GM12878 (cell line): ENCODE measurements at regions not wholly inside any gene's neighbourhood (a gene's known extent, or its start where the extent isn't known, plus 50 kb on each side); places are given as distances from the start of the nearest gene placed in this dataset.

Source experiments
- ATAC-seq: fragments of 200-7000 bp; cut with Tn5 transposase; 3 replicates; pipeline ENCODE4 v1.9.1; 2020; ENCODE audit warnings: mild to moderate bottlenecking, moderate library complexity
- BruUV-seq: library from RNA; stranded (reverse); fragments of 400-500 nt; replicated peaks from 2 replicates; lab custom pipeline; 2021; lab: Mats Ljungman, UMichigan
- CTCF ChIA-PET: fragments of 300-600 bp; sonication (Branson Sonifier 250); formaldehyde crosslinking; extraction: SDS; loops from one replicate; lab custom pipeline; 2021; ENCODE audit warnings: inconsistent platforms; lab: Yijun Ruan, JAX
- POLR2A ChIA-PET: fragments of 350-600 bp; formaldehyde crosslinking; extraction: SDS; loops from one replicate; lab custom pipeline; 2021; ENCODE audit warnings: inconsistent platforms; lab: Charles Lee
- RAD21 ChIA-PET: fragments of 300-600 bp; sonication (Branson Sonifier 250); formaldehyde crosslinking; loops from one replicate; lab custom pipeline; 2023; ENCODE audit warnings: antibody characterized with exemption; ENCODE audit not compliant: unreplicated experiment; lab: Charles Lee
- SMC1A ChIA-PET: fragments of 300-600 bp; sonication (Branson Sonifier 250); formaldehyde crosslinking; loops from one replicate; lab custom pipeline; 2023; ENCODE audit not compliant: unreplicated experiment, uncharacterized antibody; lab: Charles Lee
- DNase-seq: peaks from one replicate; pipeline ENCODE4 v3.0.0-alpha.2; 2011; ENCODE audit warnings: low read depth, low spot score
- FAIRE-seq: peaks from 3 replicates; lab custom pipeline; 2011; peaks lifted over from hg19 to GRCh38; lab: Jason Lieb, UNC
- H2AFZ ChIP-seq: 2 replicates; pipeline ENCODE4 v1.6.0; 2011; ENCODE audit warnings: low read depth, low read length, control low read depth; ENCODE audit not compliant: control insufficient read depth
- H3K27ac ChIP-seq: 2 replicates; pipeline ENCODE4 v1.5.1; 2011; ENCODE audit warnings: control low read depth; ENCODE audit not compliant: control insufficient read depth, insufficient read depth
- H3K27me3 ChIP-seq, 2 experiments: replicated peaks in 1 of 2; 2 replicates each; pipeline versions ENCODE4 v1.6.0 to v1.6.1; 2011; ENCODE audit warnings: low read length in 1 of 2; ENCODE audit not compliant: control insufficient read depth in 2 of 2, insufficient read depth in 2 of 2
- H3K36me3 ChIP-seq, 2 experiments: 2 replicates each; pipeline ENCODE4 v1.5.1; 2011; ENCODE audit warnings: low read length in 1 of 2; ENCODE audit not compliant: control insufficient read depth in 2 of 2, insufficient read depth in 2 of 2
- H3K4me1 ChIP-seq: 2 replicates; pipeline ENCODE4 v1.6.1; 2011; ENCODE audit warnings: mild to moderate bottlenecking, low read length, moderate library complexity, mixed read lengths; ENCODE audit not compliant: control insufficient read depth, insufficient read depth
- H3K4me2 ChIP-seq: 2 replicates; pipeline ENCODE4 v1.6.0; 2011; ENCODE audit warnings: control low read depth; ENCODE audit not compliant: control insufficient read depth, insufficient read depth
- H3K4me3 ChIP-seq: fragments of 200-600 bp; sonication (generic); 2 replicates; pipeline ENCODE4 v1.5.1; 2016
- H3K79me2 ChIP-seq: 2 replicates; pipeline ENCODE4 v1.6.0; 2011; ENCODE audit warnings: low read length; ENCODE audit not compliant: control insufficient read depth, insufficient read depth
- H3K9ac ChIP-seq: 2 replicates; pipeline ENCODE4 v1.8.0; 2011; ENCODE audit warnings: low read length, control low read depth, mixed read lengths; ENCODE audit not compliant: control insufficient read depth, insufficient read depth
- H3K9me3 ChIP-seq: replicated peaks from 3 replicates; pipeline ENCODE4 v1.5.1; 2011; ENCODE audit warnings: mild to moderate bottlenecking, low read length; ENCODE audit not compliant: control insufficient read depth, insufficient read depth
- H4K20me1 ChIP-seq: 2 replicates; pipeline ENCODE4 v1.6.0; 2011; ENCODE audit not compliant: control insufficient read depth, insufficient read depth
- CBX5 ChIP-seq: sonication (generic); IDR thresholded peaks from 2 replicates; pipeline ENCODE4 v1.6.1; 2016; ENCODE audit warnings: low read depth, moderate library complexity, mild to moderate bottlenecking, inconsistent platforms
- HDGF ChIP-seq: fragments of 450-650 bp; IDR thresholded peaks from 2 replicates; pipeline ENCODE4 v1.6.1; 2016; ENCODE audit warnings: antibody characterized with exemption
- RAD51 ChIP-seq: fragments of 450-650 bp; IDR thresholded peaks from 2 replicates; pipeline ENCODE4 v1.6.1; 2016; ENCODE audit warnings: moderate library complexity, mild to moderate bottlenecking, inconsistent platforms
- RFX5 ChIP-seq: IDR thresholded peaks from 2 replicates; pipeline ENCODE4 v1.6.1; 2011; ENCODE audit warnings: low read depth, low read length, improper control_type of control experiment
- WGBS: methylation state at CpG from one replicate; pipeline ENCODE4 v1.1.6; 2016; ENCODE audit warnings: low lambda C conversion rate; ENCODE audit not compliant: insufficient replicate concordance, insufficient coverage; ENCODE audit errors: missing lambda C conversion rate; 5-methylcytosine and 5-hydroxymethylcytosine counted together
- in situ Hi-C: fragments of 300-500 bp; cut with MboI; formaldehyde crosslinking; loops from 9 replicates; pipeline ENCODE4 v1.14.3; 2018; ENCODE audit warnings: mixed read lengths
- intact Hi-C: fragments of 100-400 bp; cut with micrococcal nuclease; formaldehyde crosslinking; loops from one replicate; pipeline ENCODE4 v1.14.2; 2022; ENCODE audit not compliant: unreplicated experiment
- TF ChIP-seq, protein P1 (sequence below): fragments of 150-350 bp; IDR thresholded peaks from 2 replicates; pipeline ENCODE4 v1.6.1; 2014; ENCODE audit warnings: mild to moderate bottlenecking, low read depth, low read length

DNA sequence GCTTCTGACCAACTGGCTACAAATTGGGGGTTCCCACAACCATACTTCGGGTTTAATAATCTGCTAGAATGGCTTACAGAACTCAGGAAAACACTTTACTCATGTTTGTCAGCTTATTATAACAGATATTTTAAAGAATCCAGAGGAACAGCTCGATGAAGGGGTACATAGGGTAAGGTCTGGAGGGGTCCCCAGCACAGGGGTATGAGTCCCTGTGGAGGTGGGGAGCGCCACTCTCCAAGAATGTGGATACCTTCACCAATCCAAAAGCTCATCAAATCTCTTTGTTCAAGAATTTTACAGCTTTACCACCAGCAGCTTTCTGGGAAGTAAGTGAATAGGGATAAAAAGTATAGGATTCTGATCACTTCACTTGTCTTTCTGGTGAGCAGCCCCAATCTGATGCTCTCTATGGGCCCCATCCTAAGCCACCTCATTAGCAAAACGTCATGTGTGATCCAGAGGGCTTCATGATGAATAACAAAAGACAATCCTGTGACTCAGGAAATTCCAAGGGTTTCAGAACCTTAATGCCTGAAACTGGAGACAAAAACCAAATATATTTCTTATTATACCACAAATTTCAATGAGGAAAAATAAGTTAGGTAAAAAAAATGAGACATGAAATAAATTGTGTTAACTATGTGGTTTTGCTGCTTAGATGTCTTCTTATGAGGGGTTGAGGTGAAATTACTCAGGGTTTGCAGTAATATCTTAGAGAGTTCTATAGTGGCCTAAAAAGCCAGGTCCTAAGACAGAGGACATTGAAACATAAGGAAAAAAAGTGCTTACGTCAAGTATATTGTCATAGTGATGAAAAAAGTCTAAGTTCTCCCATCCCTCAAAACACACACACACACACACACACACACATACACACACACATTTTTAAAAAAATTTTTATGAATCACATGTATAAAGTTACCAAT lies 290.5 kb downstream of the ANXA1 start:
- H3K27me3 ChIP-seq = no peaks in the 10 kb centered on the region
- no peak for TF ChIP-seq RAD51
- TF ChIP-seq HDGF = no peak
- no peak for TF ChIP-seq RFX5
- TF ChIP-seq, protein P1, sequence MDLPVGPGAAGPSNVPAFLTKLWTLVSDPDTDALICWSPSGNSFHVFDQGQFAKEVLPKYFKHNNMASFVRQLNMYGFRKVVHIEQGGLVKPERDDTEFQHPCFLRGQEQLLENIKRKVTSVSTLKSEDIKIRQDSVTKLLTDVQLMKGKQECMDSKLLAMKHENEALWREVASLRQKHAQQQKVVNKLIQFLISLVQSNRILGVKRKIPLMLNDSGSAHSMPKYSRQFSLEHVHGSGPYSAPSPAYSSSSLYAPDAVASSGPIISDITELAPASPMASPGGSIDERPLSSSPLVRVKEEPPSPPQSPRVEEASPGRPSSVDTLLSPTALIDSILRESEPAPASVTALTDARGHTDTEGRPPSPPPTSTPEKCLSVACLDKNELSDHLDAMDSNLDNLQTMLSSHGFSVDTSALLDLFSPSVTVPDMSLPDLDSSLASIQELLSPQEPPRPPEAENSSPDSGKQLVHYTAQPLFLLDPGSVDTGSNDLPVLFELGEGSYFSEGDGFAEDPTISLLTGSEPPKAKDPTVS = no peak
- TF ChIP-seq CBX5 = no peak
- H3K4me2 ChIP-seq = no peak overlapping the region
- no peak for FAIRE-seq
- POLR2A ChIA-PET = no interaction called here
- intact Hi-C loops (no loop called here), in situ Hi-C loops (no loop called here)
- H3K4me3 ChIP-seq = no peak overlapping the region
- no peak overlapping the region for H2AFZ ChIP-seq
- no peak for ATAC-seq
- CTCF ChIA-PET = no interaction called here
- no peaks in the 10 kb centered on the region for H4K20me1 ChIP-seq
- no peak overlapping the region for H3K9ac ChIP-seq
- no peaks in the 10 kb centered on the region for H3K36me3 ChIP-seq
- RAD21 ChIA-PET = no interaction called here
- H3K4me1 ChIP-seq = no peaks in the 10 kb centered on the region
- no peaks in the 10 kb centered on the region for H3K9me3 ChIP-seq
- no peak for DNase-seq
- no TSS peak for BruUV-seq
- SMC1A ChIA-PET = interaction anchor here (0.9 kb wide), 1 partner anchor 9 kb away, joined by 3 read pairs; no protein-coding TSS in a partner anchor
- H3K27ac ChIP-seq = no peak overlapping the region
- no peaks in the 10 kb centered on the region for H3K79me2 ChIP-seq
- 1% methylated on average over 5 of the region's 5 CpGs for WGBS
